NT2/D1 (cell line): ENCODE measurements at regions not wholly inside any gene's neighbourhood (a gene's known extent, or its start where the extent isn't known, plus 50 kb on each side); places are given as distances from the start of the nearest gene placed in this dataset.

ENCODE experiments used
- DNase-seq: peaks from one replicate; pipeline ENCODE4 v3.0.0-alpha.2; 2011; ENCODE audit warnings: low read depth, low spot score
- H3K27me3 ChIP-seq: 2 replicates; pipeline ENCODE4 v1.6.0; 2011; ENCODE audit warnings: mild to moderate bottlenecking; ENCODE audit not compliant: insufficient read length, insufficient read depth
- H3K36me3 ChIP-seq: 2 replicates; pipeline ENCODE4 v1.6.1; 2011; ENCODE audit warnings: mild to moderate bottlenecking, low read length, mixed read lengths; ENCODE audit not compliant: insufficient read depth, insufficient read length
- H3K4me1 ChIP-seq: 2 replicates; pipeline ENCODE4 v1.5.1; 2011; ENCODE audit not compliant: insufficient read depth, insufficient read length
- H3K4me3 ChIP-seq: 2 replicates; pipeline ENCODE4 v1.5.1; 2011; ENCODE audit warnings: low read depth; ENCODE audit not compliant: insufficient read length
- H3K9ac ChIP-seq: 2 replicates; pipeline ENCODE4 v1.6.0; 2011; ENCODE audit warnings: low read depth; ENCODE audit not compliant: insufficient read length
- H3K9me3 ChIP-seq: 2 replicates; pipeline ENCODE4 v1.5.1; 2011; ENCODE audit warnings: mild to moderate bottlenecking, low read length; ENCODE audit not compliant: insufficient read depth
- SUZ12 ChIP-seq: IDR thresholded peaks from 2 replicates; pipeline ENCODE4 v1.6.1; 2011; ENCODE audit not compliant: insufficient read length, insufficient read depth; ENCODE audit errors: extremely low read depth
- YY1 ChIP-seq: IDR thresholded peaks from 2 replicates; pipeline ENCODE4 v1.6.1; 2011; ENCODE audit not compliant: insufficient read length, insufficient read depth
- ZNF274 ChIP-seq: IDR thresholded peaks from 2 replicates; pipeline ENCODE4 v1.6.1; 2011; ENCODE audit warnings: mild to moderate bottlenecking, low read depth, low read length

DNA sequence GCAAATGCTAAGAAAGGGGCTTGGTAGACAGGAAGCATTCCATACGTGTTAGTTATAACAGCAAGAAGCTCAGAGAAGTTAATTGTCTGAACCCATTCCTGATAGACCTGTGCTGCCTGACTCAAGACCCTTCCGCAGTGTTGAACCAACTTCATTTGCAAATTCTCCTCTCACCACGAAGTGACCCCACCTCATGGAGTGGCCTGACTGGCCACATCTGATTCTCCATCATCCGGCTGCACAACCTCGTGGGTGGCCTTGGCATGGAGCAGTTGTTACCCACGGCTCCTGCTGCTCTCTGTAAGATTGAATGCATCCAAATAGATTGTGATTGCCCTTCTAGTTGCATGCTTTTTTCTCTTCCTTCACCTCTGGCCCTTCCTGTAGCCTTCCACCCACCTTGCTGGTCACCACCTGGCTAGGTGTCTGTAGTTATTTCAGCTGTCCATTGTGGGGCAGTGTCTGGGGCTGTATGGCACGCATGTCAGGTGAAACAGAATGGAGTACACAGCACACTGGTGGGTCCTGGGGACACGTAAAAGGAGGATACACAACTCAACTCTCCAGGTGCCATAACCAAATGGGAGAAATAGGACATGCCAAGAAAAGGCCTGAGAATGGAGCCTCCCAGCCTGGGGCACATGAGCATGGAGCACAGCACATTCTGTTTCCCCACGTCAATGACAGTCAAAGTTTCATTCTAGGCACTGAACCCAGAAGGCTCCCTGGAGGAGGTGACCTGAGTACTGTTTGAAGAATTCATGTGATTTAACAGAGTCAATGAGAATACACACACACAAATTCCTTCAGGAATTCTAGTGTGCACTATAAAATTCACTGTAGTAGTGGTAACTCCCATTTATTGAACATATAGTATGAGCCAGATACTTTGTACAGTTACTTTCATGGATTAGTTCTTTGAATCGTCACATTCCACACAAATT, 70.5 kb upstream of the PTCH1 start:
- Histone ChIP-seq H3K27me3 (no peaks in the 10 kb centered on the region), H3K4me3 (no peak overlapping the region), H3K36me3 (no peaks in the 10 kb centered on the region), H3K9me3 (no peaks in the 10 kb centered on the region), H3K4me1 (peaks cover 15% of the 10 kb centered on the region), H3K9ac (no peak overlapping the region)
- no peak for DNase-seq
- TF ChIP-seq SUZ12 (no peak), YY1 (no peak), ZNF274 (no peak)

DNA sequence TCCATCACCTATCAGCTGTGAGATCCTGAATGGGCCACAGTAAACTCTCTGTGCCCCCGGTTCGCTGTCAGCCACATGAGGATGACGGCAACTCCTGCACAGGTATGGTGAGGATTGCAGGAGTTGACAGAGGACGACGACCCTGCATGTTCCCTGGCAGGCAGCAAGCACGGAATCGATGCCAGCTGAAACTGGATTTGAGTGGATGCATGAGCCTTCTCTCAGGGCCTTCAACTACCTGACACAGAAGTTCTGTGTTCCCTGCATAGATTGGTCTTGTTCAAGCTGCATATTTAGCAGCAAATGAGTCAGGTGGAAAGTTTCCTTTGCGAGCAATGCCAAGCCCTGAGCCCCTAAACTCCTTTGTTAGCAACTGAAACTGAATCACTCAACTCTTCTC, 69.6 kb upstream of the PTCH1 start:
- no peak for DNase-seq
- H3K4me3 ChIP-seq, result no peak overlapping the region
- H3K9me3 ChIP-seq, result no peaks in the 10 kb centered on the region
- H3K36me3 ChIP-seq, result no peaks in the 10 kb centered on the region
- peaks cover 19% of the 10 kb centered on the region for H3K4me1 ChIP-seq
- TF ChIP-seq SUZ12 (no peak), ZNF274 (no peak), YY1 (no peak)
- no peaks in the 10 kb centered on the region for H3K27me3 ChIP-seq
- no peak overlapping the region for H3K9ac ChIP-seq

DNA sequence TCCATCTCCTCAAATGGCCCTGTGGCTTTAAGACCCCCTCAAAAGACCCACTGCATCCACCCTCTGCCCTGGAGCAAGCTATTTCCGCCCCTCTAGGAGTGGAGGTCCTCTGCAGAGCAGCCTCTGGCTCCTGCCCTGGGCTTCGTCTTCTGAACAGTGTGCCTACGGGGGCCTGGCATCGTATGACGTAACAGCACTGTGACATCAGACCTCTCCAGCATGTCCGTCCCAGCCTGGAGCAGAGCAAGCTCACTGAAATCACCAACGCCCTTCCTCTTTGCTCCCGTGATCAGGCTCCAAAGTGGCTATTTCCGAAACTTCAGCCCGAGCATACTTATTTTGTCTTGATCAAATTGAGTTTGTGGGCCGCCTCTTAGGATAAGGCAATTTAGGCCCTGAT, 69.1 kb upstream of the PTCH1 start:
- H3K9me3 ChIP-seq, result no peaks in the 10 kb centered on the region
- TF ChIP-seq SUZ12, result no peak
- no peak for TF ChIP-seq ZNF274
- no peak for TF ChIP-seq YY1
- no peak for DNase-seq
- no peaks in the 10 kb centered on the region for H3K27me3 ChIP-seq
- peaks cover 24% of the 10 kb centered on the region for H3K4me1 ChIP-seq
- H3K36me3 ChIP-seq, result no peaks in the 10 kb centered on the region
- H3K9ac ChIP-seq, result no peak overlapping the region
- H3K4me3 ChIP-seq, result no peak overlapping the region

DNA sequence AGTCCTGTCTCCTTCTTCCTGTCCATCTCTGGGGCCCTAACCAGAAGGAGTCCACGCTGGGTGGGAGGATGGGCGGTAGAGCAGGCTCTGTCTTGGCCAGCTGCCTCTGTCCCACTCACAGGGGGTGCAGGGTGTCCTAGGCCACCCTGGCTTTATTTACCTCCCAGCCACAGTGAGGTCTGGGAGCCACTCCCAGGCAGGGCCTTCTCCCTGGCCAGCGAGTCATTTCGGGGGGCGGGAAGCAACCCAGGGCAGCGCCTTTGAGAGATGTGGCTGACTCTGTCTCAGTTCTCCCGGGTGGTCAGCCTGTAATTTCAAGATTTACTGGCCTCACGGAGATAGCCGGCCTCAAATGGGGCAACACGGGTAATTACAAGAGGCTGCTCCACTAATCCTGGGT, 67.4 kb upstream of the PTCH1 start:
- H3K9me3 ChIP-seq, result no peaks in the 10 kb centered on the region
- no peak overlapping the region for H3K9ac ChIP-seq
- no peaks in the 10 kb centered on the region for H3K27me3 ChIP-seq
- no peak overlapping the region for H3K4me3 ChIP-seq
- H3K4me1 ChIP-seq, result peaks cover 26% of the 10 kb centered on the region
- TF ChIP-seq ZNF274 (no peak), YY1 (no peak), SUZ12 (no peak)
- no peaks in the 10 kb centered on the region for H3K36me3 ChIP-seq
- DNase-seq, result no peak

DNA sequence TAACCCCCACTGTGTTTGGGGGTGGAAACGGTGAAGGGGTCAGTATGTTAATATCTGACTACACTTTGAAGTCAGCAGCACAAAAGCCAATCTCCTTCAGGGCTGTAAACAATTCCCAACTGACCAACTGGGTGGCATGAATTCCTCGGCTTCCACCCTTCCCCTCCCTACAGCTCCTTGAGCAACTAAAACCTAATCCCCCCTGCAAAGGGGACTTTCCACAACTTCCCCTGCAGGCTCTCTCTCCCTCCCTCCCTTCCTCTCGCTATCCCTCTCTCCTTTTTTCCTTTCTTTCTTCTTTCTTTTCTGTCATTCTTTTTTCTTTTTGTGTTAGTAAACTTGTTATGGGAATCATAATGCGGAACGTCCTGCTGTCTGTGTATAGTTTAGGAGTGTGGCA, 65.1 kb upstream of the PTCH1 start:
- Histone ChIP-seq H3K9ac (no peak overlapping the region), H3K4me1 (peaks cover 21% of the 10 kb centered on the region), H3K9me3 (no peaks in the 10 kb centered on the region), H3K4me3 (no peak overlapping the region), H3K27me3 (no peaks in the 10 kb centered on the region), H3K36me3 (no peaks in the 10 kb centered on the region)
- DNase-seq, result peak; percentile 40
- TF ChIP-seq SUZ12 (no peak), ZNF274 (no peak), YY1 (no peak)

DNA sequence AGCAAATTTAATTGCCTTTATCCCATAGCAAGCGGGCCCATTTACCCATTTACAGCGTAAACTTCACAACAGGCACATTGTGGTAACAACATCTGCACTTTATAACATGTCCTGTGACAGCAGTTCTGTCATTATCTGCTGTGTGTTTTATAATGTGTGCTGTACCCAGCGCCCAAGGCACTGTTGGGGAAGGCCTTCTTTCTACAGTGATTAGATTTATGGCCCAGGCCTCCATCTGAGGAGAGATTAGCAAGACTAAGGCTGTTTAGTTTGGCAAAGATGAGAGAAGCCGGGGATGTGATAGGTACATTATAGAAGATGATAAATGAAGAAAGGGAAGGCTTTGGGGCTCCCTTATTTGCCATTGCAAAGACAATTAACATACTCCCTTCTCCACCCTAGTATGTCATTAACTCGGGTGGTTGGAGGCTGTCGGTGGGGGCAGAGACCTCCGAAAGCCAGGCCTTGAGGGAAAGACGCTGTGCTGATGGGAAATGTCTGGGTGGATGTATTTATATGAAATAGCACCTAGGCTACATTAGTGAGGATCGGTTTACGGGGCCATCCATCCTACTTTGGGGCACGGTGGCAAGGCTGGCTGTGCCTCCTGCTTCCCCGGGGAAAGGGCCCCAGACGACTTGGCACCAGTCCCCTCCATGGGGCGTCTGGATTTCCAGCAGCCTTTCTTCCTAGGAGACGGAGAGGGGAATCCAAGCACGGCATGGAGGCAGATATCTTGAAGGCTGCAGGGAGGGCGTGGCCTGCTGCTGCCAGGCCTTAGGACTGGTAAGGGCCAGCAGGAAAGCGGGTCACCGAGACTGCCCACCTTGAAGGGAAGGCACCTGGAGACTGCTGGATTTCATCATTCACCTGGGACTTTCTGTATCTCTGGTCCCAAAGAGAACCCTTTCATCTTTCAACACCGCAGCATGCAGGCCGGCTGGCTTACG, 64.3 kb upstream of the PTCH1 start:
- no peak for DNase-seq
- Histone ChIP-seq H3K9me3 (no peaks in the 10 kb centered on the region), H3K4me3 (no peak overlapping the region), H3K4me1 (peaks cover 17% of the 10 kb centered on the region), H3K27me3 (no peaks in the 10 kb centered on the region), H3K36me3 (no peaks in the 10 kb centered on the region), H3K9ac (peak overlapping the region; percentile 51)
- TF ChIP-seq ZNF274 (no peak), SUZ12 (no peak), YY1 (no peak)
